ENCODE measurements at regions not wholly inside any gene's neighbourhood (a gene's known extent, or its start where the extent isn't known, plus 50 kb on each side); places are given as distances from the start of the nearest gene placed in this dataset.

GRCh38 chr5:89128092-89128491 is 245.1 kb upstream of the MEF2C start:
- peak; percentile 3 for DNase-seq (ENCODE audit: low spot score)

DNA sequence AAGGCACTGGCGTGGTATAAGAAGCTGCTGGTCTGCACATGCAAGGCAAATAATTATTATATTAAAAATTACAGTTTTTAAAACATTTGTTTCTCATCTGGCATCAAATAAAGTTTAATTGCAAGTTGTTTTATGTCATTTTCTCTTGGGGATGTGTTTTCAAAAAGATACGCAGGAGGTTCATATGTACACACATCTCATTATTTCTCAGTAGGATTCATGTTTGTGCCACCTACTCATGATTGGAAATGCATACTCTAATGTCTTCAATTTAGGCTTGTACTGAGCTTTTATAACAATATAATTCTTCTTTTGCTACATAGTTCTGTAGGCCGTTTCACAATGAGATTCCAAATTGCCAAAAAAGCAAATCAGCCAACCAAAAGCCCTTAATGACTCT is 244.2 kb upstream of the MEF2C start:
- no peak for DNase-seq (ENCODE audit: low spot score)

- DNase-seq (ENCODE audit: low spot score) = no peak
Measured at GRCh38 chr5:89125372-89125771, 242.4 kb upstream of the MEF2C start.

DNA sequence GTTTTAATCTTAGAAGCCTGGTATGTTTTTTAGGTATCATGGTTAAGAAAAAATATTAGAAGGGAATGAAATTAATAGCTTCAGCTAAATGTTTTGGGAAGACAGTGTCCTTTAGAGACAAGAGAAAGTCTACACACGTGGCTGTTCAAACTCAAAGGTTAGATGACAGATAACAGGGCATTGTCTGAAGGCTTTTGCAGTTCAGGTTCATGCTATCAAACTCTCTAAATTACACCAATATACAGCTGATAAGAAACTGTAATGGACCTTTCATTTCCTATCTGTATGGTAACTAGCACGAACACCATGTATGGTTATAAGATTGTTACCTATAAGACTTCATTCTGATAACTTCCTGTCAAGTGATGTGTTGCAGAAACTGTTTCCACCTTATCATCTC is 240.6 kb upstream of the MEF2C start:
- no peak for DNase-seq (ENCODE audit: low spot score)

DNA sequence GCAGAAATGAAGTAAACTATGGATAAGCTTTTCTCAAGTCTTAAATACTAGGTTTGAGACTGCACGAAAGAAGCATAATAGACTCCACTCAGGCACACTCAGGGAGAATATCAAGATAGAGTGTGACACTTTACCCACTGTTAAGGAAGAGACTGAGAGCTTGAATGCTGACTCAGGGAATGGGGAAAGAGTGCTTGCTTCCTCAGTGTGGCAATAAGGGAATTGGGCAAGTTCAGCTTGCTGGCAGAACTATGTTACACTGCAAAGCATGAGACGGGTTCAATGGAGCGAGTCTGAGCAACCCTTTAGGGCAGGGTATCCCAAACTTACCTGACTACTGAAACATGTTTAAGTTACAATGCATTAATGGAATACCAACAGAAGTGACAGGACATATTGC is 237.7 kb upstream of the MEF2C start:
- no peak for DNase-seq (ENCODE audit: low spot score)

DNA sequence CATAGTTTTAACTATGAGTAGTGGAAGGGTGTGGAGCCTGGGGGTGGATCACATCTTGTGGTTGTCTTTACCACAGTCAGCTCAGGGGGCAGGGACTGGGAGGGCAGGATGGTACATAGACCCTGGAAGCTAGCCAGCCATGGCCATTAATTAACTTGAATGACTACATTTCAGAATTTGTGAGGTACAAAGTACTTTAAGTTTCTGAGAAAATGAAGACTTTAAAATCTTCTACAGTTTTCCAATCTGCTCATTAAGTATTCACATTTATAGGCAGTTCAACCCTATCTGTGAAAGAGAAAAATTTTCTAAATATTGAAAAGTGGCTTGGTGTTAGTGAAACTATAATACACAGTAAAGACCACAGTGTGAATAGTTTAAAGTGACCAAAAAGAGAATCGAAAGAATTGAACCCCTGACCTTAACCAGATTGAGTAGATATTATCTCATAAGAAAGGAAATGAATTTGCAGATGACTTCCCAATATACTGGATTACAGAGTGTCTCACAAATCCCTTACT is 234.2 kb upstream of the MEF2C start:
- no peak for DNase-seq (ENCODE audit: low spot score)

DNA sequence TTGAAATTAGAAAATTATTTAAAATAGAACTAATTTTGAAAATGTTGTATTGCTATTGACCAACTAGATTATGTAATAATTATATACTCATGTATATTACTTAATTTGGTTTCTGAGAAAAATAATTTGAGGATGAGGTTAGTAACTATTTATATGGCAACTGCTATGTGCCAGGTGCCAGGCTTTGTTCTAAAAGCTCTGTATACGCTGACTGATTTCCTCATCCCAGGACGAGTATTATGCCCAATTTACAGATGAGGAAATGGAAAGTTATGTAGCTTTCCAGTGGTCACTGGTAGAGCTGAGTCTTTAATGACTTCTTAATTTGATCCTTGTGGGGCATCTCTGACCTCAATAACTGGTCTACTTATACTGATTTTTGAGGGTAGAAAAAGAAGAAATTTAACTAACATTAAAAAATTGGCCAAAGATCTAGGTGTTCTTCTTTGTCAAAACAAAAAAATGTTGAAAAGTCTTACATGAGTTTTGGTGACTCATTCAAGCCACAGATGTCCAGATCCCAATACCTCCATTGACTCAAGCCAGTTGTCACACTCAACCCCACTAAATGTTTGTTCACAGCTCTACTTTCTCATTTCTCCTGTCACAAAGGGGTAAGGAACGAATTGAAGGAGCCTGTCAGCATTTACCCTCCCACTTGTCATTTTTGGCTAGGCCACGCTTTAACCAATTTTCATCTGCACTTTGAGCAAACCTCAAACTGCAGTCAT is 228.1 kb upstream of the MEF2C start:
- peak; percentile 6 for DNase-seq (ENCODE audit: low spot score)

GRCh38 chr5:89106480-89106879 is 223.5 kb upstream of the MEF2C start:
- DNase-seq (ENCODE audit: low spot score) = no peak

DNA sequence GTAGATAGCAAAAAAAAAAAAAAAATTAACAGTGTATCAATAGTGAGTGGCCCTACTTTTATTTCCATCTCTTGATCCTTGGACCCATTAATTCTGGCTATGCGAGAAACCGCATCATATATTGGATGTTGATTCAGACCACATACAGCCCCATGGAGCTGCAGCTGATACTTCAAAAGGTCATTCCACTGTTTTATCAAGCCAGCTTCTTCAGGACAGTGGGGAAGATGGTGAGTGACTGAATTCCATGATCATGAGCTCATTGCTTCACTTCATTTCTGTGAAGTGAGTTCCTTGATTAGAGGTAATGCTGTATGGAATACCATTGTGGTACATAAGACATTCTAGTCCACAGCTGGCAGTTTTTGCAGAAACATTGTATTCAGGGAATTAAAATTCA is 222.9 kb upstream of the MEF2C start:
- no peak for DNase-seq (ENCODE audit: low spot score)

DNA sequence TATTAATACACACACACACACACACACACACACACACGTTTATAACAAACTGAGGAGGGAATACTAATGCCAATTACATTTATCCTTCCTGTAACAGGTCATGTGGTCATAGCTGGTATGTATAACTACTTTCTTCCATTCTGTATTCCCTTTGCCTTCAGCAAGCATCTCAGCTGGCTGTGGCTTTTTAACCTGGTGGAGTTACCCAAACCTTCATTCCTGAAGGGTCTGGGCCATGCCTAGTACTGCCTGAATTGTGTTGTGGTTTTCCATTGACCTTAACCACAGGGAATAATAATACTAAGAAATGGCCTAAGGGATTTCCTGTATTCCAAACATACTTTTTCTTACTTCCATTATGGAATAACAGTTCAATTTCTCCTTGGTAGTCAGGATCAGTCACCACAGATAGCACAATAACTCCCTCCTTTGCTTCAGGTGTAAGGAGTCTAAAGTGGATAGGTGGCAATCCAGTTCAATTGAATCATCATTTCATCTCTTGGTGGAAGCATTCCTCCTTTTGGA is 222.2 kb upstream of the MEF2C start:
- DNase-seq (ENCODE audit: low spot score) = no peak

- DNase-seq (ENCODE audit: low spot score) = no peak
Measured at GRCh38 chr5:89098199-89098756, 215.3 kb upstream of the MEF2C start.

DNA sequence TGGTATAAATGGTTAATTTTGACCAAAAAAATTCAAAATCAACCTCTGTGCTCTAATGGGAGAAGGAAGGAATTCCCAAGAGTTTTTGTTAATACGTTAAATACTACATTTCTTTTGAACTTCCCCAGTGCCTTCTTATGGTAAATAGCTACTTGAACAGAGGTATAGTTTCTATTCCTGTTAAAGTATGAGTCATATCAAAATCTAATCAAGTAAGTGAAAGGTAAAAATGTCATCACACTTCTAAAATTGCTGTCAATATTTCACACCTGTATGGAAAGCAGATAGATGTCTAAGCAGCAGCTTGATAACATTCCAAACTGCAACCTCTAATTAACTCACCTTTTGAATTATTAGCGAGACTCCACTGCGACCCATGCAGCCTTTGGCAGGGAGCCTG is 214.1 kb upstream of the MEF2C start:
- DNase-seq (ENCODE audit: low spot score) = no peak

GRCh38 chr5:89095341-89095740 is 212.4 kb upstream of the MEF2C start:
- DNase-seq (ENCODE audit: low spot score) = no peak

- no peak for DNase-seq (ENCODE audit: low spot score)
Measured at GRCh38 chr5:89090037-89090436, 207.1 kb upstream of the MEF2C start.

GRCh38 chr5:89087551-89088318 is 204.8 kb upstream of the MEF2C start:
- DNase-seq (ENCODE audit: low spot score) = no peak

GRCh38 chr5:89087128-89087527 is 204.1 kb upstream of the MEF2C start:
- no peak for DNase-seq (ENCODE audit: low spot score)

DNA sequence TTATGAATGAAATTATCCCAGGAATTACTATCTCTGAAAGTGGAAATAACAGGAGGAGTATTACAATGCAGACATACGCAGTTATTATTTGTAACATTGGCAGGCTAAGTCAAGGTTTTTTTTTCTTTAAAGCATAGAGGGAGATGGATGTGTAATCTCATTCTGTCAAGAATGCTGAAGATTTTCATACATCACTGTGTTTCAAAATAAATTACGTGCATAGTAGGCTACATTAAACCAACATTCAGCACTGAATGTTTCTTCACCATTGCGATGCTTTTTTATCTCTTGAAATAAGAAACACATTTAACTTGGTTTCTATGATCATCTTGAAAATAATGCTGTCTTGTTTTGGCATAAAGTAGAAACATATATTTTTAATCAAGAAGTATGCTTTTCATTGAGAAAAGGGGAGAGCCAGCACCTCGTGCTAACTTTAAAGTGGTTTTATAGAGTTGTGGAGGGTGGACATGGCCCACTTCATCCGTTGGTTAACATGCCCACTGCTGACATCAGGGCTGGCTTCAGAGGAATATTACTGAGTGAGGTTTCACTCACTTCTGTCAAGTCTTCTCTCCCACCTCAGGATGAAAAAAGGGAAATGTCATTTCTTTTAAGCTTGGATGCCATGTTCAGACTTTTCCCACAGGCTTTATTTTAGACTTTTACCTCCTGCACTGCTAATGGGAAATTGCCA is 203.6 kb upstream of the MEF2C start:
- no peak for DNase-seq (ENCODE audit: low spot score)

DNA sequence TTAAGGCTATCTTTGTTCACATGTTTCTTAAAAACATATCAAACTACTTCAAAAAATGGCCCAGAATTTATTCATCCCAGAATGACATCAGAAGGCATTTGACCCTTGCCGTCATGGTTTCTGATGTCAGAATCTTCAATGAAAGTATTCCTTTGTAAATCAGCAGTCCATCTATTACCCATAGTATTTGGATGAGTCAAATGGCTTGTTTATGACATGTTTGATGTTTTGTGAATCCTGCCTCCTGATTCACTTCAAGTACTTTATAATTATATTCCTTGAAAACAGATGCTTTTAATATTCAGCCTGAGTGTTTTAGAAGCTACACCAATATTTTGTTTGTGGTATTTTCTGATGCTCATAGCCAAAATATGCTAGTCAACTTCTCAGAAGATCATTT is 200.8 kb upstream of the MEF2C start:
- peak; percentile 81 for DNase-seq (ENCODE audit: low spot score)

DNA sequence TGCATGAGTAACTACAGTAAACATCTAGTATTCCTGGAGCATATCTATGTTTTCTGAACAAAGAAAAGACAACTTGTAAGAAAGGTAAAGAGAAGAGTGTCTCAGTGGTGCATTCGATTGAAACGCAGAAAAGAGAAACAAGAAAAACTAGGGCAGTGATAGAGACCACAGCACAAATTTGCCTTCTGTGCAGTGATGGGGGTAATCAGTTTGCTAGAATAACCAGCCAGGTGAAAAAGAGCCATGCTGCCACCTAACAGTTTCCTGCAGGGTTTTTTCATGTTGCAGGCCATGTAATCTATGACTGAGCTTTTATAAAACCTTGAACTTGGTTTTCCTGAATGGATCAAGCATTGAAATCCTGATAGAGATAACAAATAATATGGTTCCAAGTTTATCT is 198.4 kb upstream of the MEF2C start:
- no peak for DNase-seq (ENCODE audit: low spot score)

DNA sequence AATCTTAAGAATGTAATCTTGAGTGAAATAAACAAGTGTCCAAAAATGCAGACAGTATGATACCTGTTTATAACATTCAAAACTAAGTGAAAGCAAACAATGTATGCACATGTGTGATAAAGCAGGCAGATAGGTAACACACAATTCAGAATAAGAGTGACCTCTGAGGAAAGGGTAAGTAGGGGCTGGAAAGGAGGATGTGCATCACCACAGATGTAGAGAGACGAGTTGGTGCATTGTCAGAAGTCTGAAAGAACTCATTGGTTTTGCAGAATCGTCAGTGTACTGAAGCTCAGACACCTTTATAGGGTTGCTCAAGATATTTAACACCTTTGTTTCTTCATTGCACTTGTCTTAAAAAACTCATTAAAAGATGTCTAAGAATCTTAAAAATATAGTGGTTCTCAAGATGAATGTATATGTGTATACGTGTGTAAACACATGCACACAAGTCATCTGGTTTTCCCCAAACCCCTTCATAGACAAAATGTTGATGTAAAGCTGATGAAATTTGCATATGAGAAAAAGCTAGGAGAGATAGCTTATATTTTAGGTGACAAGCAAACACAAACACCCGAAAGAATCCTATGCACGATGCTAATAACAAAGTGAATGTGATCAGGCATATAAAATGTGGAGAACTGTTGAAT is 197.6 kb upstream of the MEF2C start:
- no peak for DNase-seq (ENCODE audit: low spot score)

DNA sequence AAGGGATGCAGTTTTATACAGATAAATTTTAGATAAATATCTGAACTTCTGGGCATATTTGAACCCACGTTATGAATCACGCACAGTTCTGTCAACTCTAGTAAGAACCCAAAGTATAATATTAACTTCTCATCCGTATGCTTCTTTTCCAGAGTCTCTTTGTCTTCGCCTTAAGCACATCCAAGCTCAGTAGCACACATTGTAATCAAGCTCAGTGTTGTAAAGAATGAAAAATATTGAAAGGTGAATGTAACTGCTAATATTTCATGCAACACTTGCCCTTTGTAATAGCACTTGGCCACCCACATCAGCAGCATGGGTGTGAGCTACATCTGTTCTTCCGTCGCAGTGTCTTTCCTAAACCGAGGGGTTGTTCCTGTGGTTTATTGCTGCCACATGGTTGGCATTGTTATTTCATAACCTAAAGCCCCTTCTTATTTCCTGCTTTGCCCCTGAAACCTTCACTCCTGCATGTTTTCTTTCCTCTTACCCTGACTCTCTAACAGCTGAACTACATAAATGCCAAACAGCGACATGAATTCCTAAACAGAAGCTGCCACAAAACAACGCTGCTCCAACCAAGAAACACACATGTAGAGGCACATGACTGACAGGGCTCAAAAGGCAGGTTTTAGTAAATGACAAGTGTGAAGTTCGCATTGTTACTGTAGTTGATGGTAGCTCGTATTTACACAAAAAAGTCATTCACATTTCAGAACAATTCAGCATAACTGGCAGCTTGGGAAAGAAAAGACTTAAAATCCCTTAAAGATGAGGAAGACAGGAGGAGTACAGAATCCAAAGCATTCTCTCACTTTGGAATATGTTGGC is 190.1 kb upstream of the MEF2C start:
- no peak for DNase-seq (ENCODE audit: low spot score)

All from AG08395 (cell line).